ENCODE measurements at regions not wholly inside any gene's neighbourhood (a gene's known extent, or its start where the extent isn't known, plus 50 kb on each side); places are given as distances from the start of the nearest gene placed in this dataset.

DNA sequence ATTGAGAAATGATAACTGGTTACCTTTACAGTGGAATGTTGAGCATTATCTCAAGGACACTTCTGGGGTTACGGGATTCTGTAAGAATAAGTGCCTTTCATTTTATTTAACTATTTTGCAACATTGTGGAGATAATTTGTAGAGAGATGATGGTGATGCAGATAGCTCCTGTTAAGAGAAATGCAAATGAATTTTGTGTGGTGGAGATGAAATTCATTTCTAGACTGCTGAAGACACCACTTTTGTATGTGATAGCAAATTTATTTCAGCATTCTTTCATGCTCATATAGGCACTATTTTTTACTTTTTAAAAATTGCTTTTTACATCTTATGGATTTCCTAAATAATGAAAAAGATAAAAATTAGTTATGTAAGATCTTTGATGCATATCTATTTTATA is 463.3 kb upstream of the CBLB start:
- TF ChIP-seq POLR2A (IDR thresholded peaks at IDR 0.05; ENCODE audit: low read depth, low read length) = no peak
- FAIRE-seq = no peak

GRCh38 chr3:106332884-106333283 is 464.1 kb upstream of the CBLB start:
- no peak for TF ChIP-seq POLR2A (IDR thresholded peaks at IDR 0.05; ENCODE audit: low read depth, low read length)
- DNase-seq (ENCODE audit: insufficient read length, low spot score) (no peak), FAIRE-seq (peak; percentile 85)

More for the DNA sequence above, 463.3 kb upstream of the CBLB start:
- DNase-seq (ENCODE audit: insufficient read length, low spot score) = no peak

GRCh38 chr3:106333911-106334618 is 465.3 kb upstream of the CBLB start:
- no peak for TF ChIP-seq POLR2A (IDR thresholded peaks at IDR 0.05; ENCODE audit: low read depth, low read length)
- FAIRE-seq (no peak), DNase-seq (ENCODE audit: insufficient read length, low spot score) (no peak)

DNA sequence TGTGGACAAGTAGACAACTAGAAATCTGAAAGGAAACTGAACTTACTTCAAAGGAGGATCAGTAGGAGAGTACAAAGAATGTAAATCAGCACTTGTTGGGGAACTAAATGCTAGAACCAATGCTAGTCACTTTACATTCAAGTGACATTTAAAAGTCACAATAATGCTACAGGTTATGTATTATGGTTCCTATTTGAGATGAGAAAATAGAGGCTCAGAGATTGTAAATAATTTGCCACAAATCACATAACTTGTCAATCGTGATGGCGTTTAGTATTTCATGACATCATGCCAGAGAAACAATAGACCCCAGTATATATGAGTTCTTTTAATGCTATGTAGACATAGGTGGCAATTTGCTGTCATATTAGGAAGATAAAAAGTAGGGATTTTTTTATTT is 467.8 kb upstream of the CBLB start:
- peak; percentile 53 for FAIRE-seq

GRCh38 chr3:106337116-106337515 is 468.3 kb upstream of the CBLB start:
- DNase-seq (ENCODE audit: insufficient read length, low spot score) = no peak
- TF ChIP-seq POLR2A (IDR thresholded peaks at IDR 0.05; ENCODE audit: low read depth, low read length) = no peak
- no peak for FAIRE-seq

More for the DNA sequence above, 467.8 kb upstream of the CBLB start:
- DNase-seq (ENCODE audit: insufficient read length, low spot score) = no peak
- no peak for TF ChIP-seq POLR2A (IDR thresholded peaks at IDR 0.05; ENCODE audit: low read depth, low read length)

DNA sequence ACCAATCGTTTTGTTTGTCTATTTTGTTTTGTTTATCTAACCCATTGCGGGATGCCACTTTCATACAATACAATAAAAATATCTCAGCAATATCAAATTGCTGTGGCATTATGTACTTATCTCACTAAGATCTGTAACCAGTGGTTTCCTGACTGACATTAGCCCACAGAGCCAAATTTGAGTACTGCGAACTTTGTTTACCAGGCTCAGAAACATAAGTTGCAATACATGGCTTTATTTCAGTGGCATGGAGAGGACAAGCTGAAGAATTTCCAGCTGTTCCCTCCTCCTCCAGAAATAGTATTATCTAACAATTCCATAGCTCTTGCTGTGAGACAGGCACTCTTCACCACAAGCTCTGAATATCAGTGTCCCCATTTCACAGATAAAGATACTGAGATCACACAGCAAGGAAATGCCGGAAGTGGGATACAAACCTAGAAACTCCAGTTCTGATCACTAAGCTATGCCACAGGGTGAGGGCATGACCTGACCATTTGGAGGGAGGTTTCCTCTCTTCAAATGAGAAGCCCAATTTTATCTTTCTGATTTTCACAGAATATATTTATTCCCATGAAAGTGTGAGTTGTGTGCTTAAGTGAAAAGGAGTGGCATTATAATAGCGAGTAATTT is 469.9 kb upstream of the CBLB start:
- no peak for FAIRE-seq
- TF ChIP-seq POLR2A (IDR thresholded peaks at IDR 0.05; ENCODE audit: low read depth, low read length) = no peak
- DNase-seq (ENCODE audit: insufficient read length, low spot score) = no peak

DNA sequence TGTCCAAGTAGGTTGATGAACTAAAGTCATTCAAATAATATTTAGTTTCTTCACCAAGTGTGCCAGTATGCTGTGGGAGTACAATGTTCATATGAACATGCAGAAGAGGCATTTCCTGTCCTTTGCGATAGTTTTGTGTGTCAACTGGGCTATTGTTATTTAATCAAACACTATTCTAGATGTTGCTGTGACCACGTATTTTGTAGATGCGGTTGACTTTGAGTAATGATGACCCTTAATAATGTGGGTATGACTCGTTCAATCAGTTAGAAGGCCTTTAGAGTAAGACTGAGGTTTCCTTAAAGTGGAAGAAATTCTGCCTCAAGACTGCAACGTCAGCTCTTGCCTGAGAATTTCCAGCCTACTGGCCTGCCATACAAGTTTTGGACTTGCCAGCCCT is 470.7 kb upstream of the CBLB start:
- peak; percentile 11 for FAIRE-seq
- TF ChIP-seq POLR2A (IDR thresholded peaks at IDR 0.05; ENCODE audit: low read depth, low read length) = no peak
- no peak for DNase-seq (ENCODE audit: insufficient read length, low spot score)

- FAIRE-seq (no peak), DNase-seq (ENCODE audit: insufficient read length, low spot score) (no peak)
- TF ChIP-seq POLR2A (IDR thresholded peaks at IDR 0.05; ENCODE audit: low read depth, low read length) = no peak
Measured at GRCh38 chr3:106341087-106341486, 472.3 kb upstream of the CBLB start.

DNA sequence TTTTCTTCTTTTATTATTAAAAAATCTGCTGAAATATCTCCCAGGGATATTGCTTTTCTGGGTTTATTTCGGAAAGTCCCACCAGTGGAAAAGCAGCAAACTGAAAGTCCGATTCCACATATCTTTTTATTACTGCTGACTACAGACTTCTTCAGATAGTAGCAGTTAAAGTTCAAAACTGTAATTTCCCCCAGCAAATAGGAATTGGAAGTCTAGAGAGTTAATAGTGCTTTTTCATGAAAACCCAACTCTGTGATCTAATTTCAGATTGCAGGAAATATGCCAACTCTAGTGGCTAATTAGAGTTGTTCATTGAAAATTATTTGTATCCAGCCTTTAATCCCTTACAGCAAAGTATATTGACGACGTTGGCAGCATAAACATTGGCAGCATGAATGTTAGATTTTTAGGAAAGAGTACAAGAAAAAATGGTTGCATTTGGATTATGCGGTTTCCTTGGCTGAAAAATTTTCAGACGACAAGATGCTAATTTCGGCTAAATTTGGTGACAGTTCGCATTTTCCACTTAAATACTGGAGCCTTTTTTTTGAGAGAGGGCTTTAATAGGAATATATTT is 472.9 kb upstream of the CBLB start:
- no peak for DNase-seq (ENCODE audit: insufficient read length, low spot score)
- FAIRE-seq = no peak

DNA sequence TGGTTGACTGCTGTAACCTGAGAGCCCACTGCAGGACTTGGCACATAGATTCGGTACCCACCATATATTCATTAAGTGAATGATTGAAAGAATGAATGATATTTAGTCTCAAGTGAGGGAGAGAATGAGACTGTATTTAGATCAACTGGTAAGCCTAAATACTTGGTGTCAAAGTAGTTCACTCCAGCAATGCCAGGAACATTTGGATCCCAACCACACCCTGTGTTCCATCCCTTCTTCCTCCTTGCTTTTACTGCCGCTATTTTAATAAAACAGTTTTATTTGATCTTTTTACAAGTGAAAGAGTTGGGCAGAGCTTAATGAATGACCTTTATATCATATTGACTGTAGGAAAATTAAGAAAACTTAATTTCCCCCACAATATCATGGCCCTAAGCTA is 473.6 kb upstream of the CBLB start:
- no peak for FAIRE-seq
- no peak for TF ChIP-seq POLR2A (IDR thresholded peaks at IDR 0.05; ENCODE audit: low read depth, low read length)

More for the DNA sequence above, 472.9 kb upstream of the CBLB start:
- no peak for TF ChIP-seq POLR2A (IDR thresholded peaks at IDR 0.05; ENCODE audit: low read depth, low read length)

GRCh38 chr3:106343811-106344210 is 475.0 kb upstream of the CBLB start:
- no peak for DNase-seq (ENCODE audit: insufficient read length, low spot score)
- TF ChIP-seq POLR2A (IDR thresholded peaks at IDR 0.05; ENCODE audit: low read depth, low read length) = no peak
- no peak for FAIRE-seq

More for the DNA sequence above, 473.6 kb upstream of the CBLB start:
- no peak for DNase-seq (ENCODE audit: insufficient read length, low spot score)

DNA sequence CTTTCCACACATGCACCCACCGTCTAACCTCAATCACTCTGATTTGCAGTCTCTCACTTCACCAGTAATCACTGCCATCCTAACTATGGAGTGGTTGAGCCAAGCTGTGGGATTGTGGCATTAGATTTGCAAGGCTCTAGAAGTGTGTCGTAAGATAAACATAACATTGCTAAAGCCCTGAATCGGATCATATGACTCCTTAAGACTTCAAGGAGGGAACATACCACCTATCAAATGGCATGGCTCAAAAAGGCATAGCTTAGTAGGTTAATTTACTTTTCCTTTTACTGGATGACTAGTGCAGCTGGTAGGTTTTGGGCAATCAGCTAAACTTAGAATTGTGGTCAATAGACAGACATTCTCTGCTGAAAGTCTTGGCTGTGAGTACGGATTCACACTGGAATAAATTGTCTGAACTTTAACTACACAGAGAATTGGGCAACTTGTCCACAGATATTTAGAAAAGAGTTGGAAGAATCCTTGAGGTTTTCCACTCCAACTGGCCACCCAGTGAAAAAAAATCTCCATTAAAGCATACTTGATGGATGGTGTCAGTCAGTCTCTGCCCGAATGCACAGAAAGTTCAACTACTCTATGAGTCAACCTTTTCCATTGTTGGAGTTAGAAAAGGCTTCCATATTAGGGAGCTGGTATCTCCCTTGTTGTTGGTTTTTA is 476.7 kb upstream of the CBLB start:
- FAIRE-seq (peak; percentile 82), DNase-seq (ENCODE audit: insufficient read length, low spot score) (no peak)
- TF ChIP-seq POLR2A (IDR thresholded peaks at IDR 0.05; ENCODE audit: low read depth, low read length) = no peak

- FAIRE-seq (peak; percentile 30), DNase-seq (ENCODE audit: insufficient read length, low spot score) (no peak)
- TF ChIP-seq POLR2A (IDR thresholded peaks at IDR 0.05; ENCODE audit: low read depth, low read length) = no peak
Measured at GRCh38 chr3:106347350-106347749, 478.5 kb upstream of the CBLB start.

- no peak for TF ChIP-seq POLR2A (IDR thresholded peaks at IDR 0.05; ENCODE audit: low read depth, low read length)
- DNase-seq (ENCODE audit: insufficient read length, low spot score) = no peak
- FAIRE-seq = no peak
Measured at GRCh38 chr3:106348139-106348690, 479.4 kb upstream of the CBLB start.
